Hypothalamus (tissue), 51 donors: ENCODE measurements at regions not wholly inside any gene's neighbourhood (a gene's known extent, or its start where the extent isn't known, plus 50 kb on each side); places are given as distances from the start of the nearest gene placed in this dataset.
A peak's percentile ranks its signal among the peaks of the same experiment; 100 is the strongest.
"Not testable (repeated sequence)": the region's sequence is repeated elsewhere in the genome, so short reads cannot be mapped to it uniquely, and the experiment has no call there.

Source experiments
- DNase-seq, 51 donors: peaks; one replicate each; lab custom pipeline; 2025; lab: John Stamatoyannopoulos, UW

DNA sequence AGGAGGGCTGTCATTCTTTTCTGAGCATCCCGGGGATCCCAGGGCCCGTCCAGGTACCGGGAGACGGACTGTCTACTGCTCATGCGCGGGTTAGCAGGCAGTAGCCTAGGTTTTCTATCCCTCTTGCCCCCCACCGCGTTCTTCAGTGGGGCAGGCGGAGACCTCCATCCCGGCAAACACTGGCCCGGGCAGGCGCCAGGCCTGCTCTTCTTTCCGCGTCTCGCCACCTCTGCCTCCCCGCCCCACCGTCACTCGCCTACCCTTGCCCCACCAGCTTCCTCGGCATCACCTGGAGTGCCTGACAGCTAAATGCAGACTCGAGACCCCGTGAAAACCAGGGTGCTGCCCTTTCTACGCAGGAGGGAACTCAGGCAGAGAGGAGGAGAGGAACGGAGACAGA lies 1937.7 kb upstream of the DEFB115 start:
- no peak for DNase-seq

- not testable (repeated sequence) for DNase-seq
These were observed 1937.1 kb upstream of the DEFB115 start for GRCh38 chr20:29320216-29320949.

DNA sequence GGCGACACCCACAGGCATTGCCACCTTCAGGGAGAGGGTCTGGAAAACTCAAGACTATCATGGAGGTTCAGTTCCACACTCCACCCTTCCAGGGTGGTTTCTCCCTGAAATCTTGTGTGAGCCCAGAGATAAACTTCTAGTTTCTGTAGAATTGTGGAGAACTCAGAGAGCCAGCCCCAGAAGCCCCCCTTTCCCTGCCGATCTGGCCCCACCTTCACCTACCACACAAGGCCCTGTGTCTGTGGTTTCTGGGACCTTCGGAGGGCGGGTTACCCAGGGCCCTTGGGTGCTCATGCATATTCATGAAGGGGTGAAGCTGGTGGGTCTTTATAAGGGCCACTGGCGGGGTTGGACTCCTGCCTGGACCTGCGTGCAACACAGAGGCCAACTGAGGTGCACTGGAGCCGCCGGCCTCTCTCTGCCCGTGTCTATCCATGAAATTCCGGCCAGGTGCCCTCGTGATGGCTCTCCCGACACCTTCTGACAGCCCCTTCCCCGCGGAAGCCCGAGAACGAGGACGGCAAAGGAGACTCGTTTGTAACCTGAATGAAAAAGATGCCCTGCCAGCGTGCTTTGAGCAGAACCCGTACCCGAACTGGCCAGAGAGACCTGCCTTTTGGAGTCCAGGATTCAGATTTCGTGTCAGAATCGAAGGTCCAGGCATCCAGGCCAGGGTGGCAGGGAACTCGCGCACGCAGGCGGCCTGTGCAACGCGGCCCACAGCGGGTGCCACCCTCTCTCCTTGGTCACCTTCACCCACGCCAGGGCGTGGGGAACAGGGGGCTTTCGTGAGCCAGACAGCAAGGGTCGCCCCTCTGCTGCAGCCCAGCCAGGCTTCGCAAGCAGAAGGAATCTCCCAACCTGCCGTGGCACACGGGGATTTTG lies 1933.6 kb upstream of the DEFB115 start:
- not testable (repeated sequence) for DNase-seq

GRCh38 chr20:29324516-29325303 lies 1932.8 kb upstream of the DEFB115 start:
- DNase-seq = not testable (repeated sequence)

DNA sequence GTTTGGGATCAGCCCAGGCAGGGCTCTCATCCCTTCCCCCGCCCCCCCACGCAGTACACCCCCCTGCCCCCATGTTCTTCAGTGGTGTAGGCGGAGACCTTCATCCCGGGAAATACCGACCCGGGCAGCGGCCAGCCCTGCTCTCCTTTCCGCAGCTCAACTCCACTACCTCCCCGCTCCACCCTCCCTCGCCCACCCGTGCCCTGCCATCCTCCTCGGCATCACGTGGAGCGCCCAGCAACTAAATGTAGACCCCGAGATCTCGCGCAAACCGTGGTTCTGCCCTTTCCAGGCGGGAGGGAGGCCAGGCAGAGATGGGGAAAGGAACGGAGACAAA lies 1932.2 kb upstream of the DEFB115 start:
- no peak for DNase-seq

GRCh38 chr20:29325781-29326180 lies 1931.7 kb upstream of the DEFB115 start:
- DNase-seq = not testable (repeated sequence)

- DNase-seq = no peak
These were observed 1930.9 kb upstream of the DEFB115 start for GRCh38 chr20:29326376-29327070.

- DNase-seq = peak in 1 of 51 donors; percentile 6
These were observed 1929.7 kb upstream of the DEFB115 start for GRCh38 chr20:29327600-29328420.

GRCh38 chr20:29330429-29331115 lies 1926.9 kb upstream of the DEFB115 start:
- not testable (repeated sequence) for DNase-seq

- DNase-seq = no peak
These were observed 1907.6 kb upstream of the DEFB115 start for GRCh38 chr20:29349836-29350235.

DNA sequence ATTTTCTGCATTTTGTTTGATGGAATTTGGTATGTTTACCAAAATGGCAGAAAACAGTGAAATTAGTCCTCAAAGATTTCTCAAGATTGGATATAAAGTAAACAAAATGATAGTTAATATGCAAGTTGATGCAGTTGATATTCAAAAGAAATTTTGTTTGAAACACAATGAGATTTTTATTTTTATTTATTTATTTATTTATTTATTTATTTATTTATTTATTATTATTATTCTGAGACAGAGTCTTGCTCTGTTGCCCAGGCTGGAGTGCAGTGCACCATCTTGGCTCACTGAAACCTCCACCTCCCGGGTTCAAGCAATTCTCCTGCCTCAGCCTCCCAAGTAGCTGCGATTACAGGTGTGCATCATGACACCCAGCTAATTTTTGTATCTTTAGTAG lies 1881.5 kb upstream of the DEFB115 start:
- not testable (repeated sequence) for DNase-seq

GRCh38 chr20:29392853-29393252 lies 1864.6 kb upstream of the DEFB115 start:
- not testable (repeated sequence) for DNase-seq

DNA sequence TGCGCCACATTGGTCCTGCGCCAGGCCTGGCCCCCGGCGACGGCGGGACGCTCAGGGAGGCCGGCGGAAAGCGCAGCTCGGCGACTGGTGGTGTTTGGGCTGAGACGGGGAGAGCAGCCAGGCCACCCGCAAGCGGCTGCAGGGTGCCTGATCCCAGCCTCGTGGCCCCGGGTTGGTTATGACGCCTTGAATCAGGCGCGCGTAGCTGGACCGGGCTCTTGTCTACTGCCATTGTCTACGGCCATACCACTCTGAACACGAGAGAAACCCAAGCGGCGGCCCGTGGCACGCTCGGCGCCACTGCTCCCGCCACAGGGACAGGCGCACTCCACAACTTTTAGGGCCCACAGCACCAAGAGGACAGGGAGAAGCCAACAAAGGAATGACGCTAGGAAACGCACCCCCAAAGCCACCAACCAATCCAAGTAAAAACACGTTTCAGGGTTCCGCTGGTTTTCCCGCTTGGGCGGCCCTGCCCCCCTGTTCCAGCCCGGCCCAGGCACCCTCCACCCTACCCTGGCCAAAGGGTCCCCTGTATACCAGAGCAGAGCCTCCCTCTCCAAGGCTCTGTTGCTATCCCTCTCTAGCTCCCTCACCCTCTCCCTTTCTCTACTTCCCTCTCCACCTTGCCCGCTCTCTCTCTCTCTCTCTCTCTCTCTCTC lies 1849.3 kb upstream of the DEFB115 start:
- no peak for DNase-seq

DNA sequence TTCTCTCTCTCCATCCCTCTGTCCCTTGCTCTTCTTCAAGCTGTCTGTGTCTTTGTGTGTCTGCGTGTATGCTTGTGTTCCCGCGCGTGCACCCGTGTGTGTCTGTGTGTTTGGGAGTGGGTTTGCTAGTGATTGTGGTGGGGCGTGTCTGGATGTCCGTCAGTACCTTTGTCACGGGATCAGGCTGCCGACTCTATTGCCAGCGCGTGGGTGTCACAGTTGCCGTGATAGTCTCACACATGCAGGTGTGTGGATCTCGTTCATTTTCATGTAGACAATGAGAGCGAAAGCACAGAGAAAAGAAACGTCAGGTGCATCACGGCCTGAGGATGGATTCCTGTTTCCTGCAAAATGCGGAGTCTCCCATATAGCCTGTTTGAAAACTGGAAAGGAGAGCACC lies 1848.8 kb upstream of the DEFB115 start:
- DNase-seq = not testable (repeated sequence)

DNA sequence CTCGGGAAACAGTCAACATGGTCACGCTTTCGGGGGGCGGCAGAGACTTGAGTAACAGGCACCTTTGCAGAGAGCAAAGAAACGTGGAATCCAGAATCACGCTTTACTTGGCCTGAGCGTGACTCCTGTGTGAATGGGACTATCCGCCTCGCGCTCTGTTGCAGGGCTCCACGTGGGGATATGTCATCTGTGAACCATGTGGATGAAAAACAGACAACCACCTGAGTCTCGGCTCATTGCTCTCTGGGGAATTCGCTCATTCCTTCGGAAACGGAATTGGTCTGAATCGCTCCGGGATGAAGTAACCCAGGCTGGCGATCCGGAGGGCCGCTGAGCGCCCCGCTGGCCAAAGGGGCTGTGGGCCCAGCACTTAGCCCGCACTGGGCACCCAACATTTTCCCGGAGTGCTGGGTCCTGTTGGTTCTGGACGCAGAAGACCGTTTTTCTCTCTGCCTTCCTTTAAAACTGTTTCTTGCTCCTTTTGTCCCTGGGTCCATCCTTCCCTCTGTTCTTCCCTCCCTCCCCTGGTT lies 1848.2 kb upstream of the DEFB115 start:
- DNase-seq = not testable (repeated sequence)

GRCh38 chr20:29409833-29410805 lies 1847.3 kb upstream of the DEFB115 start:
- DNase-seq = no peak
